ENCODE measurements at regions not wholly inside any gene's neighbourhood (a gene's known extent, or its start where the extent isn't known, plus 50 kb on each side); places are given as distances from the start of the nearest gene placed in this dataset.

- H3K4me3 ChIP-seq (replicated peaks; ENCODE audit: low read depth, low read length), result no peak overlapping the region
- H3K27me3 ChIP-seq (replicated peaks; ENCODE audit: control insufficient read depth, insufficient read depth, low read length), result no peaks in the 10 kb centered on the region
- H3K36me3 ChIP-seq (ENCODE audit: control insufficient read depth, insufficient read depth, low read length), result no peaks in the 10 kb centered on the region
- DNase-seq (ENCODE audit: extremely low read depth, insufficient read length), result no peak
- no peak for TF ChIP-seq CTCF (IDR thresholded peaks at IDR 0.05; ENCODE audit: insufficient read depth, low read length, poor library complexity, severe bottlenecking)
These were observed 634.7 kb downstream of the PCDH17 start for GRCh38 chr13:58266271-58266670.

GRCh38 chr13:58298556-58299135, 667.1 kb downstream of the PCDH17 start:
- Histone ChIP-seq H3K36me3 (ENCODE audit: control insufficient read depth, insufficient read depth, low read length) (no peaks in the 10 kb centered on the region), H3K27me3 (replicated peaks; ENCODE audit: control insufficient read depth, insufficient read depth, low read length) (no peaks in the 10 kb centered on the region), H3K4me3 (replicated peaks; ENCODE audit: low read depth, low read length) (no peak overlapping the region)
- no peak for DNase-seq (ENCODE audit: extremely low read depth, insufficient read length)
- TF ChIP-seq CTCF (IDR thresholded peaks at IDR 0.05; ENCODE audit: insufficient read depth, low read length, poor library complexity, severe bottlenecking), result no peak

- Histone ChIP-seq H3K36me3 (ENCODE audit: control insufficient read depth, insufficient read depth, low read length) (no peaks in the 10 kb centered on the region), H3K4me3 (replicated peaks; ENCODE audit: low read depth, low read length) (no peak overlapping the region), H3K27me3 (replicated peaks; ENCODE audit: control insufficient read depth, insufficient read depth, low read length) (no peaks in the 10 kb centered on the region)
- no peak for DNase-seq (ENCODE audit: extremely low read depth, insufficient read length)
- no peak for TF ChIP-seq CTCF (IDR thresholded peaks at IDR 0.05; ENCODE audit: insufficient read depth, low read length, poor library complexity, severe bottlenecking)
These were observed 668.7 kb downstream of the PCDH17 start for GRCh38 chr13:58300224-58300623.

- H3K4me3 ChIP-seq (replicated peaks; ENCODE audit: low read depth, low read length), result no peak overlapping the region
- no peaks in the 10 kb centered on the region for H3K36me3 ChIP-seq (ENCODE audit: control insufficient read depth, insufficient read depth, low read length)
- DNase-seq (ENCODE audit: extremely low read depth, insufficient read length), result no peak
- no peaks in the 10 kb centered on the region for H3K27me3 ChIP-seq (replicated peaks; ENCODE audit: control insufficient read depth, insufficient read depth, low read length)
- TF ChIP-seq CTCF (IDR thresholded peaks at IDR 0.05; ENCODE audit: insufficient read depth, low read length, poor library complexity, severe bottlenecking), result no peak
These were observed 669.6 kb downstream of the PCDH17 start for GRCh38 chr13:58300974-58301681.

GRCh38 chr13:58302349-58302748, 670.8 kb downstream of the PCDH17 start:
- no peak overlapping the region for H3K4me3 ChIP-seq (replicated peaks; ENCODE audit: low read depth, low read length)
- no peaks in the 10 kb centered on the region for H3K27me3 ChIP-seq (replicated peaks; ENCODE audit: control insufficient read depth, insufficient read depth, low read length)
- DNase-seq (ENCODE audit: extremely low read depth, insufficient read length), result no peak
- no peaks in the 10 kb centered on the region for H3K36me3 ChIP-seq (ENCODE audit: control insufficient read depth, insufficient read depth, low read length)
- TF ChIP-seq CTCF (IDR thresholded peaks at IDR 0.05; ENCODE audit: insufficient read depth, low read length, poor library complexity, severe bottlenecking), result no peak

Data from GM06990 (cell line).